ENCODE measurements at regions not wholly inside any gene's neighbourhood (a gene's known extent, or its start where the extent isn't known, plus 50 kb on each side); places are given as distances from the start of the nearest gene placed in this dataset.

DNA sequence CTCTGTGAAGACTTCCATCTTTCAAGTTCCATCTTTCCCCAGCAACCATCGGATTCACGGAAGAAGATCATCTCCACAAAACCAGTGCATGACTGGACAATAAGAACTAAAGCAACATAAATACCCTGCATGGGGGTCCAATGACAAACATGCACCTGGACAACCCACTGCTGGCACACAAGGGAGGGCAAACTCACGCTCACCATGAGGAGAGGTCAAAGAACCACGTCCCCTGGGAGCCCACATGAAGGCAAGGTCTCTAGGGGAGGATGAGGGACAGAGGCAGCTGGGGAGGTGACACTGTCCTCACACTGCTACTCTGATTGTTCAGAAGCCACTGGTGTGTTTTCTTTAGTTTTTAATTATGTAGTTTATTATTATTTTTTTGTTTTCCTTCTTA, 190.8 kb downstream of the MED10 start:
- no peak overlapping the region for H2AFZ ChIP-seq (ENCODE audit: low read depth, low read length)
- H3K79me2 ChIP-seq (replicated peaks; ENCODE audit: insufficient read depth, low read length): no peaks in the 10 kb centered on the region
- H3K9ac ChIP-seq (ENCODE audit: low read length): no peak overlapping the region
- H3K36me3 ChIP-seq (ENCODE audit: insufficient read depth, low read length): no peaks in the 10 kb centered on the region
- no peak overlapping the region for H3K27ac ChIP-seq (ENCODE audit: low read length)
- no peaks in the 10 kb centered on the region for H4K20me1 ChIP-seq (ENCODE audit: insufficient read depth)
- H3K4me3 ChIP-seq (ENCODE audit: low read length): no peak overlapping the region
- no peaks in the 10 kb centered on the region for H3F3A ChIP-seq (ENCODE audit: insufficient read depth, low read length, poor library complexity, severe bottlenecking)
- no peaks in the 10 kb centered on the region for H3K9me2 ChIP-seq (ENCODE audit: insufficient read depth, low read length)
- H3K27me3 ChIP-seq (ENCODE audit: insufficient read depth, low read depth, low read length): no peaks in the 10 kb centered on the region
- no peaks in the 10 kb centered on the region for H3K9me3 ChIP-seq (ENCODE audit: low read length)
- no peak for TF ChIP-seq RAD21 (conservative IDR thresholded peaks at IDR 0.05)
- TF ChIP-seq, protein P1, sequence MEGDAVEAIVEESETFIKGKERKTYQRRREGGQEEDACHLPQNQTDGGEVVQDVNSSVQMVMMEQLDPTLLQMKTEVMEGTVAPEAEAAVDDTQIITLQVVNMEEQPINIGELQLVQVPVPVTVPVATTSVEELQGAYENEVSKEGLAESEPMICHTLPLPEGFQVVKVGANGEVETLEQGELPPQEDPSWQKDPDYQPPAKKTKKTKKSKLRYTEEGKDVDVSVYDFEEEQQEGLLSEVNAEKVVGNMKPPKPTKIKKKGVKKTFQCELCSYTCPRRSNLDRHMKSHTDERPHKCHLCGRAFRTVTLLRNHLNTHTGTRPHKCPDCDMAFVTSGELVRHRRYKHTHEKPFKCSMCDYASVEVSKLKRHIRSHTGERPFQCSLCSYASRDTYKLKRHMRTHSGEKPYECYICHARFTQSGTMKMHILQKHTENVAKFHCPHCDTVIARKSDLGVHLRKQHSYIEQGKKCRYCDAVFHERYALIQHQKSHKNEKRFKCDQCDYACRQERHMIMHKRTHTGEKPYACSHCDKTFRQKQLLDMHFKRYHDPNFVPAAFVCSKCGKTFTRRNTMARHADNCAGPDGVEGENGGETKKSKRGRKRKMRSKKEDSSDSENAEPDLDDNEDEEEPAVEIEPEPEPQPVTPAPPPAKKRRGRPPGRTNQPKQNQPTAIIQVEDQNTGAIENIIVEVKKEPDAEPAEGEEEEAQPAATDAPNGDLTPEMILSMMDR (IDR thresholded peaks at IDR 0.05; ENCODE audit: poor library complexity, severe bottlenecking): no peak
- no peak for TF ChIP-seq TAF1 (IDR thresholded peaks at IDR 0.05; ENCODE audit: low read depth)
- no peak for TF ChIP-seq SMC3 (conservative IDR thresholded peaks at IDR 0.05; ENCODE audit: poor library complexity)
- TF ChIP-seq, protein P2, sequence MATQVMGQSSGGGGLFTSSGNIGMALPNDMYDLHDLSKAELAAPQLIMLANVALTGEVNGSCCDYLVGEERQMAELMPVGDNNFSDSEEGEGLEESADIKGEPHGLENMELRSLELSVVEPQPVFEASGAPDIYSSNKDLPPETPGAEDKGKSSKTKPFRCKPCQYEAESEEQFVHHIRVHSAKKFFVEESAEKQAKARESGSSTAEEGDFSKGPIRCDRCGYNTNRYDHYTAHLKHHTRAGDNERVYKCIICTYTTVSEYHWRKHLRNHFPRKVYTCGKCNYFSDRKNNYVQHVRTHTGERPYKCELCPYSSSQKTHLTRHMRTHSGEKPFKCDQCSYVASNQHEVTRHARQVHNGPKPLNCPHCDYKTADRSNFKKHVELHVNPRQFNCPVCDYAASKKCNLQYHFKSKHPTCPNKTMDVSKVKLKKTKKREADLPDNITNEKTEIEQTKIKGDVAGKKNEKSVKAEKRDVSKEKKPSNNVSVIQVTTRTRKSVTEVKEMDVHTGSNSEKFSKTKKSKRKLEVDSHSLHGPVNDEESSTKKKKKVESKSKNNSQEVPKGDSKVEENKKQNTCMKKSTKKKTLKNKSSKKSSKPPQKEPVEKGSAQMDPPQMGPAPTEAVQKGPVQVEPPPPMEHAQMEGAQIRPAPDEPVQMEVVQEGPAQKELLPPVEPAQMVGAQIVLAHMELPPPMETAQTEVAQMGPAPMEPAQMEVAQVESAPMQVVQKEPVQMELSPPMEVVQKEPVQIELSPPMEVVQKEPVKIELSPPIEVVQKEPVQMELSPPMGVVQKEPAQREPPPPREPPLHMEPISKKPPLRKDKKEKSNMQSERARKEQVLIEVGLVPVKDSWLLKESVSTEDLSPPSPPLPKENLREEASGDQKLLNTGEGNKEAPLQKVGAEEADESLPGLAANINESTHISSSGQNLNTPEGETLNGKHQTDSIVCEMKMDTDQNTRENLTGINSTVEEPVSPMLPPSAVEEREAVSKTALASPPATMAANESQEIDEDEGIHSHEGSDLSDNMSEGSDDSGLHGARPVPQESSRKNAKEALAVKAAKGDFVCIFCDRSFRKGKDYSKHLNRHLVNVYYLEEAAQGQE (IDR thresholded peaks at IDR 0.05; ENCODE audit: borderline replicate concordance): no peak
- TF ChIP-seq EZH2 (IDR thresholded peaks at IDR 0.05; ENCODE audit: borderline replicate concordance, insufficient read depth, low read length, poor library complexity, severe bottlenecking): no peak
- TF ChIP-seq POLR2AphosphoS5 (IDR thresholded peaks at IDR 0.05): no peak
- TF ChIP-seq EP300 (conservative IDR thresholded peaks at IDR 0.05; ENCODE audit: poor library complexity, severe bottlenecking): no peak
- no peak for TF ChIP-seq MXI1 (conservative IDR thresholded peaks at IDR 0.05; ENCODE audit: poor library complexity, severe bottlenecking)
- H3K4me2 ChIP-seq (ENCODE audit: low read length): no peak overlapping the region

DNA sequence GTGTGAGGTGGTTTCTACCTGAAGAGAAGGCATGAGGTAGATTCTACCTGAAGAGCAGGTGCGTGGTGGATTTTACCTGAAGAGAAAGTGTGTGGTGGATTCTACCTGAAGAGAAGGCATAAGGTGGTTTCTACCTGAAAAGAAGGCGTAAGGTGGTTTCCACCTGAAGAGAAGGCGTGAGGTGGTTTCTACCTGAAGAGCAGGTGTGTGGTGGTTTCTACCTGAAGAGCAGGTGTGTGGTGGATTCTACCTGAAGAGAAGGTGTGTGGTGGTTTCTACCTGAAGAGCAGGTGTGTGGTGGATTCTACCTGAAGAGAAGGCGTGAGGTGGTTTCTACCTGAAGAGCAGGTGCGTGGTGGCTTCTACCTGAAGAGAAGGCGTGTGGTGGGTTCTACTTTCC, 192.8 kb downstream of the MED10 start:
- Histone ChIP-seq H3K79me2 (replicated peaks; ENCODE audit: insufficient read depth, low read length) (no peaks in the 10 kb centered on the region), H4K20me1 (ENCODE audit: insufficient read depth) (no peaks in the 10 kb centered on the region), H3F3A (ENCODE audit: insufficient read depth, low read length, poor library complexity, severe bottlenecking) (no peaks in the 10 kb centered on the region), H3K9ac (ENCODE audit: low read length) (no peak overlapping the region), H3K4me3 (ENCODE audit: low read length) (no peak overlapping the region), H3K4me2 (ENCODE audit: low read length) (no peak overlapping the region), H3K36me3 (ENCODE audit: insufficient read depth, low read length) (no peaks in the 10 kb centered on the region), H3K27ac (ENCODE audit: low read length) (no peak overlapping the region), H3K9me3 (ENCODE audit: low read length) (no peaks in the 10 kb centered on the region), H3K27me3 (ENCODE audit: insufficient read depth, low read depth, low read length) (no peaks in the 10 kb centered on the region), H3K9me2 (ENCODE audit: insufficient read depth, low read length) (no peaks in the 10 kb centered on the region), H2AFZ (ENCODE audit: low read depth, low read length) (no peak overlapping the region)
- TF ChIP-seq TAF1 (IDR thresholded peaks at IDR 0.05; ENCODE audit: low read depth) (no peak), RAD21 (conservative IDR thresholded peaks at IDR 0.05) (no peak), SMC3 (conservative IDR thresholded peaks at IDR 0.05; ENCODE audit: poor library complexity) (no peak), POLR2AphosphoS5 (IDR thresholded peaks at IDR 0.05) (no peak), EZH2 (IDR thresholded peaks at IDR 0.05; ENCODE audit: borderline replicate concordance, insufficient read depth, low read length, poor library complexity, severe bottlenecking) (no peak), MXI1 (conservative IDR thresholded peaks at IDR 0.05; ENCODE audit: poor library complexity, severe bottlenecking) (no peak), EP300 (conservative IDR thresholded peaks at IDR 0.05; ENCODE audit: poor library complexity, severe bottlenecking) (no peak)
- TF ChIP-seq, protein P2 (IDR thresholded peaks at IDR 0.05; ENCODE audit: borderline replicate concordance): no peak
- TF ChIP-seq, protein P1 (IDR thresholded peaks at IDR 0.05; ENCODE audit: poor library complexity, severe bottlenecking): no peak

Data from neural cell (in vitro differentiated cells).